Stimulated activated CD4-positive, alpha-beta T cell treated with anti-CD3 and anti-CD28 coated beads, Interleukin-15, amount 100 ng/mL, for 24 hours (primary cell): ENCODE measurements at regions not wholly inside any gene's neighbourhood (a gene's known extent, or its start where the extent isn't known, plus 50 kb on each side); places are given as distances from the start of the nearest gene placed in this dataset.

Source experiments
- DNase-seq: peaks from one replicate; pipeline ENCODE4 v3.0.0-alpha.2; 2020

- DNase-seq = no peak
These were observed 171.3 kb downstream of the SNCA start for GRCh38 chr4:89665662-89666061.

GRCh38 chr4:89664521-89664920, 172.4 kb downstream of the SNCA start:
- DNase-seq = no peak

- DNase-seq = no peak
These were observed 175.6 kb downstream of the SNCA start for GRCh38 chr4:89661173-89661899.

- DNase-seq = no peak
These were observed 176.4 kb downstream of the SNCA start for GRCh38 chr4:89660444-89661172.

GRCh38 chr4:89658701-89659024, 178.3 kb downstream of the SNCA start:
- DNase-seq = no peak

DNA sequence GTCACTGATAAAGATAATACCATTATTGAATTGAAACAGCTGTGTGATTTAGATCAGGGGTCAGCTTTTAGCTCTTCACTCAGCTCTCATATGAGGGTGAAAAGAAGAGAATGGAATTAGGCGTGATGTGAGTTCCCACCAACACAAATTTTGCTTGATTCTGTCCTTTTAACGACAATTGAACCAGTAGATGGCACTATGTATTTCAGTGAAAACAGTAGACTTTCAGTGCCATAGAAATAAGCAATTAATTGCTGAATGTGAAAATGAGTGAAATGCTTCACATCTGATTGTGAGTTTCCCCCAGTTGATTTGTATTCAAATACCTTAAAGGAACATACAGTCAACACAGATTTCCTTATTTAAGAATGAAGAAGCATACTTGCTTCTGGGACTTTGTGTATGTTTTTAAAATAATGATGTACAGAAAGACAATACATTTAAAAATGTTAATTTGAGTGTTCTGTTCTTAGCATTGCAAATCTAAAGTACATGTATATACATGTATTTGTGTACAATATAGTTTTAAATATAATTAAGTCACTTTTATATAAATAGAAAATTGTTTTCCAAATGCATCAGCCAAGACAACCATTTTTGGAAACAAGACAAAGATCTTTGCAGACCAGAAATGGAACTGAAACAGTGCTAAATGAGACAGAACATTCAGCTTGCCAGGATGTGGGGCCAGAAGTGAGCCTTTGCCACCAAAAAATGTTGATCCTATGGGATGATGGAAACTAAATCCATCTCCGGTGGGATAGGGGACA, 178.8 kb downstream of the SNCA start:
- DNase-seq = no peak

- no peak for DNase-seq
These were observed 183.9 kb downstream of the SNCA start for GRCh38 chr4:89653012-89653411.

DNA sequence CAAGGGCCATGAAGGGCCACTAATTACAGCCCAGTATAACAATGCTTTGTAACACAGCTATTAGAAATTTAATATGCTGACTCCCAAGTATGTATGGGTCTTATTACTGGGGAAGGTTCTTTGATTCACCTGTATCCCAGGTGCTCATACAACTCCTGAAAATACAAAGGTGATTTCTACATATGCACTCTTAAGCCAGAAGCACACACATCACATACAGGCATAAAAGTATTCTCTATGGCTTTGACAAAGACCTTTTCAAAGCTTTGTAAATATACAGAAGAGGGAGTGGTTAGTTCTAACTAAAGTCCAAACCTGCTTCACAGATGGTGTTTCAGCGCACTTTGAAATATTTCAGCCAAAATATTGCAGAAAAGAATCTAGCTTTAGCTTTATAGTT, 191.5 kb downstream of the SNCA start:
- no peak for DNase-seq

GRCh38 chr4:89641367-89641687, 195.6 kb downstream of the SNCA start:
- DNase-seq = no peak

DNA sequence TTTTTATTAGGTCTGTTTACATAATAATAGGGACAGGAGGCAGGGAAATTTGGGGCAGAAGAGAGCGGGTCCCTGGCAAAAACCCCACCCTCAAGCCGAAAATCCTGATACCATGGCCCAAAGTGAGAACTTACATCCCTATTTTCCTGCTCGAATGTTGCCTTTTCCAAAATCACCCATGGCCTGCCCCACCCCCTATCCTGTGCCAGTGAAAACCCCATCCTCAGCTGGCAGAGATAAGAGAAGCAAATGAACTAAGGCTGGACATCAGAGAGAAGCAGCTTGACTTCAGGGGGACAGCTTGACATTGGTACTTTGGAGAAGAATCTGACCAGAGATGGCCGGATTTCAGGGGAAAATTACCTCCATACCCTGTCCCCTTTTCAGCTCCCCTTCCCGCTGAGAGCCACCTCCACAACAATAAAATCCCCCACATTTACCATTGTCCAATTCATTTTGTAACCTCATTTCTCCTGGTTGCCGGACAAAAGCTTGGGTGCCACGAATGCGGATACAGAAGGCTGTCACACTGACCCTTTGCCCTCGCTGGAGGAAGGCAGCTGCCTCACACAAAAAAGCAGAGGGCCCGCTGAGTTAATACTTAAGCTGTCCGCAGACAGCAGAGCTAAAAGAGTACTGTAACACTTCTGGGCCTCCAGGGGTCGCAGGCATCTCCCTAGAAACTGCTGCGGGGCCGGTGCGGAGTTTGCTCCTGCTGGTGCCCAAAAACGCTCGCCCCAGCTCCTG, 196.2 kb downstream of the SNCA start:
- DNase-seq = peak; percentile 12

DNA sequence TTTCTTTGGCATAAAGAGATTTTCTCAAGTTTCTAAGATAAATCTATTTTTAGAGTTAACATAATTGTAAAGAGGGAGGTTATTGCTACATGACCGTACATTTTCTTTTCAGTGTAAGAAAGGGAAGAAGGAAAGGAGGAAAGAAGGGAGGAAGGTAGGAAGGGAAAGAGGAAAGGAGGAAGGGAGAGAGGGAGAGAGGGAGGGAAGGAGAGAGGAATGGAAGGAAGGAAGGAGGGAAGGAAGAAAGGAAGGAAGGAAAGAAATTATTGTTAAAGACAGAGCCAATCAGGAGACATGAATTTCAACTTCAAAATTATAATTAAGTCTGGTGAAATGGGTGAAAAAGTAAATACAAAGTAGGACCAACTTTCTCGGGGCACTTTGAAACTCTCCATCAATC, 197.6 kb downstream of the SNCA start:
- no peak for DNase-seq

DNA sequence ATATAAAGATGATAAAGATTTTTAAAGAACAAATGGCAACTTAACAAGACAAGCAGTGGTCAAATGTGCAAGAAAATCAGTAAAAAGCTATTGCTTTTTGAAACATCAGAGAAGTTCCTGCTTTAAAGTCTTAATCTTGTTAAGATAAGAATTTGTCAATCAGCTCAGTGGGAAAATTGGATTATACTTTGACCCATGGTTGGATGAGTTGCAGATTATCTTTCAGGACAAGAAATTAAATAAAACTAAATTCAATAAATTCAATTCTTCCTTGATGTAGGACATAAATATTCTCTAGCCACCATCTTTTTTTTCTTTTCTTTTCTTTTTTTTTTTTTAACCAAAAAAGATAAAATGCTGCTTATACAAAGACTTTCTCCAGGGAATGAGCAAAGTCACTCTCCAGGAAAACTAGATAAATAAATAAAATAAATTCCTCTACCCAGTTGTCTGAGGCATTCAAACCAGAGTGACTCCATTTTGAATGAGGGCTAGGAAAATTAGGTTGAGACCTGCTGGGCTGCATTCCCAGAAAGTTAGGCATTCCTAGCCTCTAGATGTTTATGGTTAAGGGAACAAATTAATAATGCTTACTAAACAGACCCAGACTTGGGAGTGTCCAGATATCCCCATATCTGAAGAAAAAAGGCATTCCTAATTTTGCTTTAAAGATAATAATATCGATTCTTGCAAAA, 211.2 kb downstream of the SNCA start:
- no peak for DNase-seq

DNA sequence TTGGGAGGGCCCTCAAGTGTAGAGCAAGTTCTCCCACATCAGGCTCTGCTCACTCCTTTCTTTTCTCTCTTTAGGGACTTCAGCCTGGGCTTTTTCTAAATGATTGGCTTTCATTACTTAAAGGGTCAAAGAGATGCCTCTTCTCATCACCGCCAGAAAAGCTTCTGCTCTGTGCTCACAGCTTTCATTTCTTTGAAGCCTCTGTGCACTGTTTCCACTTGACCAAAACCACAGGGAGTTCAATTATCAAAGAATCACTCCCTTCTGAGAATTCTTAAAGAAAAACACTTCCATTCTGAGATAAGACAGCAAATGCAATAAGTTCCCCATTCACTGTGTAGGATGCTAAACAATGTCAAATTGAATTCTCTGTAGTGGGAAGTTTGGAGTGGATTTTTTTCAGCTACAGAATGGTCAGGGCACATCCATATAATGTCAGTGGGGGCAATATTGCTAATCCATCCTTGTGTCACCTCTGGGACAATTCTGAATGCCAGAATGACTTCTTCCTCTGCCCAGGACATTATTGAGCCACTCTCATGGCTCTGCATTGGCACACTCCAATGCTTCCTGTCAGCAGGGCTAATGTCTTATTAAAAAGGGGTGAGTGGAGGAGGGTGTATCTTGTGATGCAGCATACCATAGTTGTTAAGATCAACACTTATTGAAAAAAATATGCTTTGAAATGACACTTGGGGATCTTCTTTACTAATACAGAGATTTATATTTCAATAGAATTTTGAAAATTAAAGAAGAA, 217.6 kb downstream of the SNCA start:
- DNase-seq = no peak

GRCh38 chr4:89618151-89618550, 218.8 kb downstream of the SNCA start:
- no peak for DNase-seq

GRCh38 chr4:89617317-89617716, 219.6 kb downstream of the SNCA start:
- no peak for DNase-seq

GRCh38 chr4:89616382-89616781, 220.6 kb downstream of the SNCA start:
- DNase-seq = no peak

DNA sequence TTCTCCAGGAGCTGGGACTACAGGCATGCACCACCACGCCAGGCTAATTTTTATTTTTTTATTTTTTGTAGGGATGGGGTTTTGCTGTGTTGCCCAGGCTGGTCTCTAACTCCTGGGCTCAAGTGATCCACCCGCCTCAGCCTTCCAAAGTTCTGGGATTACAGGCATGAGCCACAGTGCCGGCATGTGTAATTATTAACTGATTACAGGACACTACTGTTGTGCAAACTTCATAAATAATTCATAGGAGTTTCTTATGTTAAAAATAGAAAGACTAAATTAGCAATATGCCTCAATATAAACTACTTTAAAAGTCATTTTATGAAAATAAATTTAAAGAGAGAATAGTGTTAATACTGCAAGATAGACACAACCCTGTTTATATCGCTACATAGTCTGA, 221.9 kb downstream of the SNCA start:
- no peak for DNase-seq

DNA sequence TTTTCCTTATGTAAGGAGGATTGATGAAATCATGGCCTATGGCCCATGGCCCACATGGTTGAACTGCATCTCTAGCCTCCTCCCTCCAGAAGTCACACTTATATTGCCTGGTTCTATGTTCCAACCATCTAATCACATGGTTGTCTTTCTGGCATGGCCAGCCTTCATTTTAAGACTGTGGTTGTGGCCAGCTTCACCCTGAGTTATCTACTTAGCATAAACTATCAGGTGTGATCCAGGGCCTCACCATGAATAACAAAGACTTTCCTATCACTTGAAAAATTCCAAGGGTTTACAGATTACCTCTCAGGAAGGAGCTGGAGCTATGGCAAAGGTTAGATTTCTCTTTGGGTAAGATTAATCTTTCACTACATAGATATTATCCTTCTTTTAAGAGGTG, 222.8 kb downstream of the SNCA start:
- no peak for DNase-seq

GRCh38 chr4:89610236-89610635, 226.7 kb downstream of the SNCA start:
- DNase-seq = no peak

DNA sequence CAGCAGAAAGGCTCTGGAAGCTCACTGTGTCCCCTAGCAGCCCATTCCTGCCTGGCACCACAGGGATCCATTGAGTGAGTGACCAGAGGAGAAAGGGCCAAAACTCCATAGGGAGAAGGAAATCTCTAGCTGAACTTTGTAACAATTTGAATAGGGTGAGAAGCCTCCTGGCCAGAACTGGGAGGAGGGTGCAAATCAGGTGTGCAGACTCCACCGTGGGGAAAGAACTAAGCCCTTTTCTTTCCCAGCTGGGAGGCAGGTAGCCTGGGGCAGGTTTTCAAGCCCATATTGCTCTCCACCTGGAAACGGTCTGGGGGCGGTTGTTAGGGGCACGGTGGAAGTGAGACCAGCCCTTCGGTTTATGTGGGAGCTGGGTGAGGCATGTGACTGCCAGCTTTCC, 227.2 kb downstream of the SNCA start:
- no peak for DNase-seq

GRCh38 chr4:89604951-89605350, 232.0 kb downstream of the SNCA start:
- no peak for DNase-seq

DNA sequence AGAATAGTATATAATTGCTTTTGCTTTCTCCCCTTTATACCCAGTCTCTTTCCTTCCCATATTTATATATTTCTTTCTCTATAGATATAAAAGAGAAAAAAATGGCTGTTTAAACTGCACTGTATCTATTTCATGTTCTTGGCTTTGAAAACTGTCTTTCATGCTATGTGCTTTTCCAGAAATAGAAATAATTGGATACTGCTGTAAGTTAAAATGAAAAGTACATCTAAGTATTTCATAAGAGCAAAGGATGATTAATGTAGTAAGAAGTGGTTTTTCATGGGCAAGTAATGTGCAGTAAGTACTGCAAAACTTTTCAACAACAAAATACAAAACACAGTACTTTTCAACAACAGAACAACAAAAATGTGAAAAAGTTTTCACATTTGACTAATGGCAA, 237.9 kb downstream of the SNCA start:
- no peak for DNase-seq
